GM12872 (cell line): ENCODE measurements at regions not wholly inside any gene's neighbourhood (a gene's known extent, or its start where the extent isn't known, plus 50 kb on each side); places are given as distances from the start of the nearest gene placed in this dataset.

Source experiments
- TF ChIP-seq, protein P1 (sequence below): IDR thresholded peaks from 3 replicates; pipeline ENCODE4 v1.5.1; 2011; ENCODE audit warnings: low read depth, mild to moderate bottlenecking, low read length, moderate library complexity; ENCODE audit not compliant: insufficient read depth

DNA sequence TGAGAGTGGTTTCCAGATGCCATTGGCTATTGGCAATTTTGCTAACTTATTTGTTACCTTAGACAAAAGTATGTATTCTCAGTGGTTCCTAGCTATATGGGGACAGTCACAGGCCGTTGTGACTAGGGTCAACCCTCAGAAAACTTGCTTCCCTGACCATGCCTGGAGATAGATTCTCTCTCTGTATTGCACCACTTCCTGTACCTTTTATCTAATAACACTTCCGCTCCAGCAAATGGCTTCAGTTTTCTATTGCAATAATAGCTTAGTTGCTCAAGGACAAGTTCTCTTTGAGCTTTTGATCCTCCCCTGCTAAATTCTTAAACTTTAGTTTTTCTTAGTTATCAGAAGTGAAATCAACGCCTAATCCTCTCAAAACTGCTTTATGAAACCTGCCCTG lies 338.0 kb downstream of the RMST start:
- TF ChIP-seq, protein P1, sequence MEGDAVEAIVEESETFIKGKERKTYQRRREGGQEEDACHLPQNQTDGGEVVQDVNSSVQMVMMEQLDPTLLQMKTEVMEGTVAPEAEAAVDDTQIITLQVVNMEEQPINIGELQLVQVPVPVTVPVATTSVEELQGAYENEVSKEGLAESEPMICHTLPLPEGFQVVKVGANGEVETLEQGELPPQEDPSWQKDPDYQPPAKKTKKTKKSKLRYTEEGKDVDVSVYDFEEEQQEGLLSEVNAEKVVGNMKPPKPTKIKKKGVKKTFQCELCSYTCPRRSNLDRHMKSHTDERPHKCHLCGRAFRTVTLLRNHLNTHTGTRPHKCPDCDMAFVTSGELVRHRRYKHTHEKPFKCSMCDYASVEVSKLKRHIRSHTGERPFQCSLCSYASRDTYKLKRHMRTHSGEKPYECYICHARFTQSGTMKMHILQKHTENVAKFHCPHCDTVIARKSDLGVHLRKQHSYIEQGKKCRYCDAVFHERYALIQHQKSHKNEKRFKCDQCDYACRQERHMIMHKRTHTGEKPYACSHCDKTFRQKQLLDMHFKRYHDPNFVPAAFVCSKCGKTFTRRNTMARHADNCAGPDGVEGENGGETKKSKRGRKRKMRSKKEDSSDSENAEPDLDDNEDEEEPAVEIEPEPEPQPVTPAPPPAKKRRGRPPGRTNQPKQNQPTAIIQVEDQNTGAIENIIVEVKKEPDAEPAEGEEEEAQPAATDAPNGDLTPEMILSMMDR: no peak

DNA sequence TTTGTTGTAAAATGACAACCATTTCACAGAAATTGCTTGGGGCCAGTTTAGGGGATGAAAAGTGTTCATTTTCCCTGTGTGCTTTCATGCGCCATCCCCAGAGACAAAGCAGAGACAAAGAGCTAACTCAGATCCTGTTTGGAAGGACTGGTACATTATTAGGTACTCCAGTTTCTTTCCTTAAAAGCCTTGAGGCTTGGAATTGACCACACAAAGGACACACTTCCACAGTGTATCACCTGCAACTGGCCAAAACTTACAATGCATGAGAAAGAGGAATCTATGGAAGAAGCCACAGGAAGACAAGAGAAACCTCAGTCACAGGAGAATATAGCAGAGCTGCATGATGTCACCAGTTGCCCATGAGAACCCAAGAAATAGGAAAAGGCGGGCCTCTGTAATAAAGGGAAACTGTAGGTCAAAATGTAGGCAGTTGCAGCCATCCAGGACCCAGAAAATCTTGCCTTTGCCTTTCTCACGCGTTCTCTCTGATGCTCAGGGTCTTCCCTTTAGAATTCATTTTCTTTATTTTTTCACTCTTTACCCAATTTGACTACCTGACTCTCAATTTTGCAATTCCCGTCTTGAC lies 339.0 kb downstream of the RMST start:
- TF ChIP-seq, protein P1: no peak

DNA sequence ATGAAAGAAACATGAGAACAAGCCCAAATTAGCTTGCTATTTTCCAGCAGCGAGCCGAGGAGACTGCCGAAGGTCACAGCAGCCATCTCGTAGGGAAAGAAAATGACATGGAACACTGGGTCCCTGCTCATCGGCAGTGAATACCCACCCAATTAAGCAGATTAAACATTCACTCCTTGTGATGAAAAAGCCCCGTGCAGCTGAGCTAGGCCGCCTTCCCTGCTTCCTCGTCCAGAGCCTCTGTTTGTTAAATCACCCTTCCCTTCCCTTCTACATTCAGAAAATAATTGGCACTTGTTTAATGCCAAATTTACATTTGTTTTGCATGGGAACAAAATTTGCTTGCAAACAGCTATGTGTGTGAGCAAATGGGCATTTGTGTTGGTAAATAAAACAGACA lies 342.5 kb downstream of the RMST start:
- TF ChIP-seq, protein P1: no peak

DNA sequence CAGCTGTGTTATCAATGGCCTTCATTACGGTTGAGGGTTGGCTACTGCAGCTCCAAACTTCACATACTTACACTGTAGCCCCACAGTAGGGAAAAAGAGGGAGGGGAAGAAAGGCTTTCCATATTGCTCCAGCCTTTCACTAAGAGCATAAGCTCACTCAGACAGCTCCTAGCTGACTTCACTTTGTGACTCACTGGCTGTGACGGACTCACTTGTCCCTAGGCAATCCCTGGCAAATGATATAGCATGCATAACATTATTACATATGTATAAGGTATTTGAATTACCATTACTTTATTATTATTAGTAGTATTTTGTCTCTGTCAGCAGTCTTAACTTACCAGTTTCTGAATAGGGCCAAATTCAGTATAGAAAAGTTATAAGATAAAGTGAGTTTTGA lies 350.7 kb downstream of the RMST start:
- TF ChIP-seq, protein P1: no peak

DNA sequence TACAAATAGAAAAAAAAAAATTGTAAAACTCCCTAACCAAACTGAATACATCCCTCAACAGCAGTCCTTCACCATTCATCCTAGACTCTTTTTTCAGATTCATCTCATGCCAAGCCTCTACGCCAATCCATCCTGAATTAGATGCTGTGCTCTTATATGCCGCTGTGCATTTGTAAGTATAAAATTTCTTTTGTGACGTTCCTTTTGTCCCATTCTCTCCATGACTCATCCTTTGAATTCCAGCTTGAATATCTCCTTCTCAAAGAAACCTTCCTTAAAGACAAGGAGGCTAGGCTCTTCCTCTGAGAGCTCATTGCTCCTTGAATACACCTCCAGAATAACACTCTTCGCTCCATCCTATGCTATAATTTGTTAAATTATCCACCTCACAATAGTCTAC lies 359.2 kb downstream of the RMST start:
- TF ChIP-seq, protein P1: no peak

DNA sequence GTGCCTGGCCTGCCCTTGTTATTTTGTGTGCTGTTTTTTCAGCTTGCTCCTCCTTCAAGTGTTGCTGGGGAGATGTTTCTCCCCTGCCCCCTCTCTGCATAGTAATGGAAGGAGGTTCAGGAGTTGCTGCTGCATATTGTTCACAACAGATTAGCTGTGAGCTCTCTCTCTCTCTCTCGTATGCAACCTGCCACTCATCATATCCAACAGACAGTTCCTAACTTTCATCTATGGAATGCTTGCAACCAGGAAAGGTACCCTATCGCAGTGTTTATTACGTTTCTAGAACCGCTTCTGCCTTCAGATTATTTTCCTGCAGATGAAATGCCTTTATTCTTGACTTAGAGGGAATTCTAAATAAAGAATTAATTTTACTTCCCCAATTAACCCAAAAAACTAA lies 372.9 kb downstream of the RMST start:
- TF ChIP-seq, protein P1: no peak

DNA sequence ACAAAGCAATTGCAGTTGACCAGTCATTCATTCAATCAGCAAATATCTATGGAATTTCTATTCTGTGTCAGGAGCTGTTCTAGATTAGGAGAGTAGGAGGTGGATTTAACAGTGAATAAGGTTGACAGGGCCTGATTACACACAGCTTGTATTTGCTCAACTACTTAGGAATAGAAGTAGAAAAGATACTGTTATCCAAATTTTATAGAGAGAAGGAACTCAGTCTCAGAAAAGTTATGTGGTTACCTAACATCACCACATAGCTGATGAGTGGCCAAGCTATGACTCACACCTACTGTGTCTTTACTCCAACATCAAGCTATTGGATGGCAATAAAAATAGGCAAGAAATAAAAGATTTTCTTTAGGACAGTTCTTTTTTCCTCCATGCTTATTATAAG lies 374.8 kb downstream of the RMST start:
- TF ChIP-seq, protein P1: no peak
